ENCODE measurements at regions not wholly inside any gene's neighbourhood (a gene's known extent, or its start where the extent isn't known, plus 50 kb on each side); places are given as distances from the start of the nearest gene placed in this dataset.
"Not testable (repeated sequence)": the region's sequence is repeated elsewhere in the genome, so short reads cannot be mapped to it uniquely, and the experiment has no call there.

DNA sequence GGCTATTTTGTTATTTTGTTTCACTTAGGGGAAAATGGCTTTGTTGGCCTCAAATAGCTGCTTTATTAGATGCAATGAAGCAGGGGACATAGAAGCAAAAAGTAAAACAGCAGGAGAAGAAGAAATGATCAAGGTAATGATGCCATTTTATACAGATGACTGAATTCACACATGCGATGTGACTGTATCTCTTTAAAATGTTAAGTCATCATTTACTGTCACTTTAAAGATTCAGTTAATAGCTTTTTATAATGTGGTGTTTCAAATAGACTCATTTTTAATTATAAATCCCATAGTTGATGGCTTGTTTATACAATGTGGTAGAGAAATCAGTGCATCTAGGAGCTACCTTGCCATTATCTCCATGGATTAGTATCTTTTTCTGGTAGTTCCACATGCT lies 863.9 kb upstream of the DEFB115 start:
- not testable (repeated sequence) for DNase-seq (ENCODE audit: low read depth)

- DNase-seq (ENCODE audit: low read depth): not testable (repeated sequence)
These were observed 860.4 kb upstream of the DEFB115 start for GRCh38 chr20:30397111-30397510.

GRCh38 chr20:30405061-30405460 lies 852.4 kb upstream of the DEFB115 start:
- not testable (repeated sequence) for DNase-seq (ENCODE audit: low read depth)

DNA sequence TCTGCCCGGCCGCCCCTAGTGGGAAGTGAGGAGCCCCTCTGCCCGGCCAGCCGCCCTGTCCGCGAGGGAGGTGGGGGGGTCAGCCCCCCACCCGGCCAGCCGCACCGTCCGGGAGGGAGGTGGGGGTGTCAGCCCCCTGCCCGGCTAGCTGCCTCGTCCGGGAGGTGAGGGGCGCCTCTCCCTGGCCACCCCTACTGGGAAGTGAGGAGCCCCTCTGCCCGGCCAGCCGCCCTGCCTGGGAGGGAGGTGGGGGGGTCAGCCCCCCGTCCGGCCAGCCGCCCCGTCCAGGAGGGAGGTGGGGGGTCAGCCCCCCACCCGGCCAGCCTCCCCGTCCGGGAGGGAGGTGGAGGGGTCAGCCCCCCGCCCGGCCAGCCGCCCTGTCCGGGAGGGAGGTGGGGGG lies 851.9 kb upstream of the DEFB115 start:
- DNase-seq (ENCODE audit: low read depth): not testable (repeated sequence)

GRCh38 chr20:30406370-30406769 lies 851.1 kb upstream of the DEFB115 start:
- not testable (repeated sequence) for DNase-seq (ENCODE audit: low read depth)

DNA sequence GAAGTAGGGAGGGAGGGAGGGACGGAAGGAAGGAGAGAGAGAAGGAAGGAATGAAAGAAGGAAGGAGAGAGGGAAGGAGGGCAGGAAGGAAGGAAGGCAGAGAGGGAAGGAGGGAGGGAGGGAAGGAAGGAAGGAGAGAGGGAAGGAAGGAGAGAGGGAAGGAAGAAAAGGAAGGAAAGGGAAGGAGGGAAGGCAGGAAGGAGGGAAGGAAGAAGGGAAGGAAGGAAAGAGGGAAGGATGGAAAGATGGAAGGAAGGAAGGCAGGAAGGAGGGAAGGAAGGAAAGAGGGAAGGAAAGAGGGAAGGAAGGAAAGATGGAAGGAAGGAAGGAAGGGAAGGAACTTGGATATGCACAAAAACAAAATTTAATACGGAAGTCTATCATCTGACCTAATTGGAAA lies 844.5 kb upstream of the DEFB115 start:
- DNase-seq (ENCODE audit: low read depth): no peak

DNA sequence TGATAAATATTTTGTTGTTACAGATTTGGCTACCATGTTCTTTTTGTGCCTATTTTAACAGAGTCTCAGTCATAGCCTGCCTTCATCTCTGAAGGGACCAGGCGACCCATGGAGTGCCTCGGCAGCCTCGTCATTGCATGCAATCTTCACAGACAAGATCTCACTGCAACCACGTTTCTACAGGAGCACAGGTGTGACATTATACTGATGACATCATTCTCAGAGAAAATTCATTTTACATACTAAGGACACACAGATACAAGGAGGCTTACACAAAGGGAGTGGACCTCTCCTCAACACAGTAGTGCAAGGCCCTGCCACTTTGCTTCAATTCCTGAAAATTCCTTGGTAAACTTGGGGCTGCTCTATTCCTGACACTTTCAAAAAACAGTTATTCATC lies 840.1 kb upstream of the DEFB115 start:
- DNase-seq (ENCODE audit: low read depth): not testable (repeated sequence)

GRCh38 chr20:30418378-30418777 lies 839.1 kb upstream of the DEFB115 start:
- not testable (repeated sequence) for DNase-seq (ENCODE audit: low read depth)

GRCh38 chr20:30419466-30419865 lies 838.0 kb upstream of the DEFB115 start:
- DNase-seq (ENCODE audit: low read depth): no peak

DNA sequence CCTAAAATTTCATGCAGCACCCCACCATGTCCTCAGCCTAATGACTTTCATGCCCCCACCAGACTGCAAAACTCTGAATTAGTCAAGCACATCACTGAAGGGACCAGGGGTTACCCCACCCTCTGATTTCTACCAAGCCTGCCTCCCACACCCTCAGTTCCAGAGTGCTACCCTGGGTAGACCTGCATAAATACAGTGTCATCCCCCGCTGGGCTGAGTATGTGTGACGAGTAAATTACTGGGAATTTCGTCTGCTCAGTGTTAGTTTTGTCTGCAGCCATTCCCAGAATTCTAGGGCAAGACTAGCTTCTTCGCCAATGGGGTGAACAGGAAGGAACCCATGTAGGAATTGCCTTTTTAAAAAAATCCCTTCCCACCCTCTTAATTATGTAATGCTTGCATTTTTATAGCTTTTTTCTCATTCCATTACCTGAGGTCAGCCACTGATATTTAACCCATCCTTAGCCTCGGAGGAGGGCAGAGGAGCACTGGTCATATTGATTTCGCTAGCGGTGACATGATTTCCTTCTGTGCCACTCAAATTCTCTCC lies 837.5 kb upstream of the DEFB115 start:
- not testable (repeated sequence) for DNase-seq (ENCODE audit: low read depth)
